GM18951 (cell line): ENCODE measurements at regions not wholly inside any gene's neighbourhood (a gene's known extent, or its start where the extent isn't known, plus 50 kb on each side); places are given as distances from the start of the nearest gene placed in this dataset.

Source experiments
- POLR2A ChIP-seq: IDR thresholded peaks from 4 replicates; pipeline ENCODE4 v1.6.1; 2011; ENCODE audit warnings: mild to moderate bottlenecking; ENCODE audit not compliant: insufficient read length, insufficient read depth; ENCODE audit errors: extremely low read depth
- in situ Hi-C: fragments of 300-500 bp; cut with MboI; formaldehyde crosslinking; loops from one replicate; pipeline ENCODE4 v1.12.0; 2022; ENCODE audit warnings: low sequenced_read_pairs, mixed read lengths, inconsistent platforms; ENCODE audit not compliant: unreplicated experiment

DNA sequence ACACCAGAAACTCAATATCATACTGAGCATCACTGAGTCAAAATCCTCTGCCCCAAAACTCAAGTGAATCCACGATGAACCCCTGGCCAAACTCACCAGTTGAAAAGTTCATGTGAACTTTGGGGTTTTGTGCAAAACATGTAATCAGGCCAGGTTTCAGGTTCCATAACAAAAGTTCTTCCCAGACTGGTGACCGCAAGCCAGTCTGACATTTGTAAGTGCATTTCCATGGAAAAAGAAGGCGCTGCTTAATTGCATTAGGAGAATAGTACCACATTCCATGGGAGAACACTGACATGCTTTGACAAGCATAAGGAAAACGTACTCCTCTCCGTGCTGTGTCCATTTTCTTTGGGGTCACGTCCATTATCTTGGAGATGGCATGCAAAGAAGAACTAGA, 567.0 kb downstream of the BNC2 start:
- in situ Hi-C loops: no loop called here

DNA sequence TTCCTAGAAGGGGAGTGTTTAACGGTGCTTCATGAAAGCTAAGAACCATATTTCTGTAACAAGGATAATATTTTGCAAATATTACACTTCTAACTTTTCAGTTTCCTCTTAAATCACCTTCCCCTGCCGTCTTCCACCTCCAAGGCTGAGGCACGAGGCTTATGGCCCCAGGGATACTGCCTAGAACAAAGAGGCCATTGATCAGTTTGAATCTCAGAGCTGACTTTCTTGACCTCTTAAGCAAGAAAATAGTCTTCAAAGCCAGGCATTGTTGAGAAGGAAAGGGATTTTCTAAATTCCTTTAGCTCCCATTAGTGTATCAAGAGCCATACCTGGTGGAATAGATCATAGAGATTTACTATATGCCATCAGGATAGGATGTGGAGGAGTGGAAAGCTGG, 566.2 kb downstream of the BNC2 start:
- no peak for TF ChIP-seq POLR2A
- in situ Hi-C loops: no loop called here

More for the DNA sequence above, 567.0 kb downstream of the BNC2 start:
- no peak for TF ChIP-seq POLR2A

DNA sequence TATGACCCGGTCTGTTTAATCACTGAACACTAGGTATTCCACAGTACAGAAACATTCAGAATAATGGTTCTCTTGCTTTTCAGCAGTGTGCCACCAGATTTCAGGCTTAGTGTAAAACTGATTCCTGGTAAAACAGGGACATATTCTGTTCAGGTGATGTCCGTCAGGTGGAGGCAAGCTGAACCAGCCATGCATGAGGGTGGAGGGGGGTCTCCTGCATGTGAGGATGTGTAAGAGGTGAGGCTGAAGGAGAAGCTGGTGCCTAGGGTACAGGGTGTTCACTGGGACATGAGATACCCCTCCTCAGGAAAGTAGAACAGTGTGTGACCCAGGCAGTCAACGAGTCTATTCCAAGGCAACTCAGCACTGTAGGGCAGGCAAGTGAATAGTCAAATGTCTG, 563.9 kb downstream of the BNC2 start:
- in situ Hi-C loops: no loop called here
- TF ChIP-seq POLR2A: no peak

DNA sequence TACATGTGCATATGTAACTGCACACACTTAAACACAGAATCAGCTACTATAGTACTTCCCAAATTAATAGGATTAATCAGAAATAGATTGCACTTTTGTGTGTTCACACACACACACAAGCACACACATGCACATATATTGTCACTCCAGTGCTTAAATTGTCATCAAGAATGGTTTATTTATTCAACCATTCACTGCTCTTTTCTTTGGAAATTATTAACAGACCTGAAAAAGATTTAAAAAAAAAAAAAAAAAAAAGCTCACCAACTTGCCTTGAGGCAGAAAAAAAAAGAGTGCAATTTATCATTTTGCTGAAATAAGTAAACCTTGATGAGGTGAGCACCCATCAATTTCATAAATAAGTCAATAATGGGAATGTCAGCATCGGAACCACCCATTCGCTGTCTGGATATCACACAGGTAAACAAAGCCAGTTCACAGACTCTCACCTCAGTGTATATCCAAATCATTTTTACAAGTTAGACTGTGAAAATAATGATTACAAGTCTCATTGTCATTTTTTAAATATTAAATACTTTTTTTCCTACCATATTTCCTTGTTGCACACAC, 562.8 kb downstream of the BNC2 start:
- no peak for TF ChIP-seq POLR2A
- in situ Hi-C loops: no loop called here

DNA sequence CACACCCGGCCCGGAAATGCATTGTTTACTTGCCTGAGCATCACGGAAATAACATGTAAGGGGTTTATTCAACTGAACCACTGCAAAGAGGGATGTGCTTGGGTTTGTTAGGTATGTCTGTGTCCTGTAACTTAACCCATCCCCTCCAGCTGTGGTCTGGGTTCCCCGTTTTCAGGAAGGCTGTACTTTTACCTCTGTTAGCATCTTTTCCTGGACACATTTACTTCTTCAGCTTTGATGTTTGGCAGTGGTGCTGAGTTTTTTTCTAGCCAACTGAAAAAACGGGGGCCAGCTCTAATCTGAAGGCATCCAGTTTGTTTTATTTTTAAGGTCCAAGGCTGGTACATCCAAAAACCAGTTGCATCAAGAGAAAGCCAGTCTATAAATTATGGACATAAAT, 561.8 kb downstream of the BNC2 start:
- TF ChIP-seq POLR2A: no peak
- in situ Hi-C loops: no loop called here

DNA sequence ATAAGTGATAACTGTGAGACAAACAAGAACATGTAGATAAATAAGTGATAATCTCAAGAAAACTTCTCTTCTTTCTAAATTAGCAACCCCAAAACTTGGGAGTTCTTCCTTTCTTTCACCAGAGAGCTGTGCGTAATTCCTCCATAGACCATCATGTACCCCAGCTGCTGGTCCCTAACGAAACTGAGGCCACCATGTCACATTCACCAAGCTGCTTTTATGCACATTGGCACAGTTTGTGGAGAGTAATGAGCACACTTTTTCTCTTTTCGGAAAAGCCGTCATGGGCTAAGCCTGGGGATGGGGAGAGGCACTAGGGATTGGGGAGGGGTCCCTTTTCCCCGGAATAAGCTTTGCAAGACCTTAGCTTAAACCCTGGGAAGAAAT, 561.4 kb downstream of the BNC2 start:
- in situ Hi-C loops: no loop called here
- no peak for TF ChIP-seq POLR2A

DNA sequence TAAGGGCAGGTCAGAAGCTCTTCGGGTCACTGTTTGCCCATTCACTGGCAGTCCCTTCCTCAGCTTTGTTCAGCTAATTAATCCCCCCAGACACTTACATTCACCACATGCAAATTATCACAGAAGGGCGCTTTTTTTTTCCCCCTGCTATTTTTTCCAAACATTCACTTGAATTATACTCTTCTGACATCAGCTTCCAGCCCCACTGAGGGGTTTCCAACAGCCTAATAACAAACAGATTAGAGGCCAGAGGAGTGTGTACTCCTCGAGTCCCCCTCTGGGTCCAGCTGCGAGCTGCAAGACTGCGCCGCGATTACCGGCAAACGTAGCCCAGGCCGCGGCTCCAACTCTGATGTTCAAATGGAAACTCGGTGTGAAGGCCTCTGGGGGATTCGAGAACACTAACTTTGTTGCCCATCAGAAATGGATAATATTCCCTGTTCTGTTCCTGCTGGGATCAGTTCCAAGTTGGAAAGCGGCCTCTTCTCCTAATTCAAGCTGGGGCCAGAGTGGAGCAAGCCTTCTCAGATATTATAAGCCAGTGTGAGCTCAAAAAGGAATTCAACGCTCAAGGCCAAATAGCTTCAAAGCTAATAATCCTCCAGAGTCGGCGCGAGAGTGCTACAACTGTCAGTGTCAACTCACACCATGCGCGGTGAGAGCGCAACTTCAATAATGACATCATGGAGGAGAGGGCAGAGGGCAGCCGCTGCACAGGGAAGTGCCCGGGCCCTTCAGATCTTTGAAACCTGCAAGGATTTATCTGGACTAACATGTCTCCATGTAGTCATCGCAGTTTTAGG, 560.8 kb downstream of the BNC2 start:
- in situ Hi-C loops: no loop called here
- TF ChIP-seq POLR2A: no peak

DNA sequence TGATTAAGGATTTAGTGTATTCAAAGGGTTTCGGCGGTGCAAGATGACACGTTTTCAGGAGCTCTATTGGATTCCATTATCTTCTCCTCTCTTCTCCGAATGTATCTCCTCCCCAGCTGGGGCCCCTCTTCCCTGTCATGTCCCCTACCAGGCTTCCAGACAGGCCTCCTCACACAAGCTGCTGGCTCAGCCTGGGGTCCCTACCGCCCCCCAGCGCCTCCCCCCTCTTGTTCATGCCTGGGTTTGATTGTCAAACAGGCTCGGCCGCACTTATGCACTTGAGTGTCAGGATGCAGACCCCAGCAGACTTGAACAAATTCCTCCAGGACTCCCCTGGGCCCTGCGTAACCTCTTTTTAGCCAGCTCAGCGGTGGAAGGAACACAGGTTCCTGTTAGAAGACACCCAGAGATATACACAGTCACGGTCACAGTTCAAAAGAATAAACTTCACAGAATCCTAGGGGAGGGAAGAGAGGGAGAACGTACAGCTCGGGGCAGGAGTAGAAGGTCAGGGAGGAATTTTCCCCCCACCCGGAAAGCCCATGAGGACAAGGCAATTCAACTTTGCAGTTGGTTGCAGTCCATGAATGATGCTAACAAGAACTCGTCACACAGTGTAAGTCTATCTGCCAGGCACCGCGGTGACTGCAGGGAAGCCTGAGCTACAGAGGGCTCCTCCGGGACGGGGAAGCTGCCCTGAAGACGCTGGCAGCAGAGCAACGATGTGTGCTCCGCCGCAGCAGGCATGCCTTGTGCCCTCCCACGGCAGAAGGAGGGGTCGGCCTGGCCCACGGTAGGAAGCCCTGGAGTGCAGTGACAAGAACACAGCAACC, 560.0 kb downstream of the BNC2 start:
- in situ Hi-C loops: no loop called here
- no peak for TF ChIP-seq POLR2A

DNA sequence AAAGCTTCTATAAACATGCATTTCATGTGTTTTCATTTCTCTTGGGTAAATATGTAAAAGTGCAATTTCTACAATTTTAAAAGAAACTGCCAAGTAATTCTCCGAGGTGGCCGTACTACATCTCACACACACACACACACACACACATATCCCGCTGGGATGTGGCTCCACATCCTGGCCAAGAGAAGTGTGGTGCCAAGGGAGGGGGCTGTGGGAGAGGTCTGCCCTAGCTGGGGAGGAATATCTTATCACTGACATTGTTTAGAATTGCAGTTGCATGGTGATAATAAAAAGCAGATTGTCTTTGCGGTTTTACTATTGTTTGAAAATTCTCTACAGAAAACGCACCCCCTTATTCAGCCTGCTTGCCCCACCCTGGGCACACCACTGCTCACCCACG, 558.4 kb downstream of the BNC2 start:
- TF ChIP-seq POLR2A: no peak
- in situ Hi-C loops: no loop called here

DNA sequence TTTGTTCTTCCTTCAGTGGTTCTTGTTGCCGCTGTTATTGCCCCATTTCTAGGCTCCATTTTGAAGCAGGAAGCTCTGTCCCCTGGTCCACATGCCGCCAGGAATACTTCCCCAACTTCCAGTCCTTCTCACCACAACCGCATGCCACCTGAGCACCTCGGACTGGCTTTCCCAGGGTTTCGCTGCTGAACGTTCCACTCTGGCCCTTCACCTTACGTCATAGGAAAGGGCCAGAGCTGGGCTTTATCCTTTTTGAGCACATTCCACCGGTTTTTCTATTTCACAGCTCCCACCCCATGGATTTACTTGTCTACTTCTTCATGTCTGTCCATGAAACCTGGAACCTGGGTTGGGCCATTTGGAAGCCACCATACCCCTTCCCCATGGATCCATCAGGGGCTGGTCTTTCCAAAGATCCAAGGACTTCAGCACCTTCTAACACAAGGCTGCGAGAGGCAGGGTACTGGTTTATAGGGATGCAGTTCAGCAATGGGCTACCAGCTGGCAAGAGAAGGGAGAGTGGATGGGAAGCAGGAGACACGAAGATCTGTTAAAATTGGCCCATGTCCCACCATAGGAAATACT, 557.4 kb downstream of the BNC2 start:
- in situ Hi-C loops: no loop called here
- no peak for TF ChIP-seq POLR2A

DNA sequence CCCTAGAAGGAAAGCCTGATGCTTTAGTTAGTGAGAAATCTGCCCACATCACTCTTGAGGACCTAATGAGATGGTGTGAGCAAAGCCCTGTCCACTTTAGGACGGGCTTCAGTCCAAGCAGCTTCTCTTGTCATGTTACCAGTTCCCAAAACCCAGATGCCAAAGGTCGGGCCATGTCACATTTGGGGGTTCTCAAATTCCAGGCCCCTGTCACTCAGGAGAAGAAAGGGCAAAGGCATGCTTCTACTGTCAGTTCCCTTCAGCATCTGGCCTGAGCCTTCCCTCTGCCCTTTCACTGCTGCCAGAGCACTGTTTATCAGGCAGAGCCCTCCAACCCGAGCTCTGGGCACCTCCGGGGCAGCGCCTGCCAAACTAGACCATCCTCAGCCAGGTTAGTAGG, 556.0 kb downstream of the BNC2 start:
- TF ChIP-seq POLR2A: no peak
- in situ Hi-C loops: no loop called here

DNA sequence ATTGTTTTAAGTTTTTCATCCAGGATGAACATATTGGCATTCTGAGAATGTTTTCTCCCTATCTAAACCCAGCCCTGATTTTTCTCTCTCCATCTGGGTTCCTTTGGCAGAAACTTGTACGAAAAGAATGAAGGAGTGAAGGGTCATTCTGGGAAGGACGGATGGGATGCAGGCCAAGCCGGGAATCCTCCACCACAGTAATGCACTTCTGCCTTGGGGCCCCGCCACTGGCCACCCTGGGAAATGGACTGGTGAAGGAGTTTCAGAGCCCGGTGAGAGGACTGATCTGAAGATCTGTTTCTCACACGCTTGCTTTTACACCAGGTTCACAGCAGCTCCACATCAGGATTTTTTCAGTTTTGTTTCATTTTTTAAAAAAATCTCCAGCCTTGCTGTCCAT, 554.8 kb downstream of the BNC2 start:
- no peak for TF ChIP-seq POLR2A
- in situ Hi-C loops: no loop called here

DNA sequence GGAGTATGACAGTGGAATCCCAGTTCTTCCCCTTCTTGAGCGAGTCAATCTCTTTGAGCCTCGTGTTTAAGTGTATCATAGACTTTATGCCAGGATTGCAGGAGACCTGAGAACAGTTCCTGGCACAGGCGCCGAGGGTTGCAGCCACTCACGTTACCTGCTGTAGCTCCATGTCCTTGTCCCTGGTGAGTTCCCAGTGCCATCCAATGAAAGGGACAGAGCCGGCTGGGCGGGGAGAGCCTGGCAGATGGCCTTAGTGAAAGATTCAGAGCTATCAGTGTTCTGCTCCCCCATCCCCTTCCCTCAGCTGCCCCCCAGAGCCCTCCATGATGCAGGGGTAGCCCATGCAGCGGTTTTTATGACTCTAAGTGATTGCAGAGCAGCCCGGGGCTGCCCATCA, 554.0 kb downstream of the BNC2 start:
- no peak for TF ChIP-seq POLR2A
- in situ Hi-C loops: no loop called here
